ENCODE measurements at regions not wholly inside any gene's neighbourhood (a gene's known extent, or its start where the extent isn't known, plus 50 kb on each side); places are given as distances from the start of the nearest gene placed in this dataset.
"Not testable (repeated sequence)": the region's sequence is repeated elsewhere in the genome, so short reads cannot be mapped to it uniquely, and the experiment has no call there.

- TF ChIP-seq ZNF462 (CRISPR knock-in tag; IDR thresholded peaks at IDR 0.05), result no peak
Observed at GRCh38 chr21:27339902-27340301, 373.0 kb upstream of the ADAMTS5 start (continued).

GRCh38 chr21:27338007-27338406, 371.1 kb upstream of the ADAMTS5 start:
- not testable (repeated sequence) for H3K4me1 Mint-ChIP-seq; H3K27ac ChIP-seq (ENCODE audit: low read depth); H3K9me3 Mint-ChIP-seq; H3K27ac Mint-ChIP-seq; ATAC-seq; H3K4me1 ChIP-seq (ENCODE audit: insufficient read depth); H3K4me3 ChIP-seq; DNase-seq (ENCODE audit: low spot score); H4K20me1 ChIP-seq (replicated peaks; ENCODE audit: insufficient read depth); H3K36me3 Mint-ChIP-seq (ENCODE audit: low read depth); H3K36me3 ChIP-seq (ENCODE audit: insufficient read depth); H3K4me3 Mint-ChIP-seq; H2AFZ ChIP-seq; H3F3A ChIP-seq (replicated peaks; ENCODE audit: low read depth); H3K79me2 ChIP-seq (replicated peaks; ENCODE audit: insufficient read depth); H3K27me3 ChIP-seq (ENCODE audit: insufficient read depth); H3K27me3 Mint-ChIP-seq (ENCODE audit: insufficient read depth, low read depth, poor library complexity); H3K4me2 ChIP-seq; H3K9me2 ChIP-seq (ENCODE audit: insufficient read depth)

DNA sequence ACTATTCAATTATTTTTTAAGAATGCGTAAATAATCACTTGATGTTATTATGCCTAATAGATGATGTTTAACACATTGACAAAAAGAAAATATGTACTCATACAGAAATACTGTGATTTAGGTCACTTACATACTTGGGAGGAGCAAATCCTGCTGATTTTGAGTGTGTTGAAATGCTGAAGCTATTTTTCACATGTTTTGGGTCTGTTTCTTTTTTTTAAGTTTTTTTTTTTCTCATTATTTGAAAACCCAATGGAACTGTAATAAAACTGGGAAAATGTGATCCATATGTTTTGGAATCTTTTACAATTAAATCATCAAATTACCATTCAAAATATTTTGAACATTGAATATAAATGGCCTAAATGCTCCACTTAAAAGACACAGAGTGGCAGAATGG, 366.2 kb upstream of the ADAMTS5 start:
- ATAC-seq (no peak), DNase-seq (ENCODE audit: low spot score) (no peak)
- Histone ChIP-seq H4K20me1 (replicated peaks; ENCODE audit: insufficient read depth) (no peaks in the 10 kb centered on the region), H3K4me1 (ENCODE audit: insufficient read depth) (no peaks in the 10 kb centered on the region), H3F3A (replicated peaks; ENCODE audit: low read depth) (no peaks in the 10 kb centered on the region), H3K79me2 (replicated peaks; ENCODE audit: insufficient read depth) (no peaks in the 10 kb centered on the region), H3K27ac (ENCODE audit: low read depth) (no peak overlapping the region), H3K4me3 (no peak overlapping the region), H3K27me3 (ENCODE audit: insufficient read depth) (no peaks in the 10 kb centered on the region), H3K36me3 (ENCODE audit: insufficient read depth) (peaks cover 9% of the 10 kb centered on the region; the same call in 1 of the 2 replicates), H2AFZ (no peak overlapping the region), H3K9me2 (ENCODE audit: insufficient read depth) (no peaks in the 10 kb centered on the region), H3K4me2 (no peak overlapping the region)
- Mint-ChIP-seq H3K36me3 (ENCODE audit: low read depth) (peaks cover 9% of the 10 kb centered on the region; the same call in 2 of the 3 replicates), H3K9me3 (peaks cover 8% of the 10 kb centered on the region), H3K27me3 (ENCODE audit: insufficient read depth, low read depth, poor library complexity) (peaks cover 2% of the 10 kb centered on the region), H3K4me3 (no peak overlapping the region), H3K4me1 (no peaks in the 10 kb centered on the region), H3K27ac (no peak overlapping the region)
- TF ChIP-seq ZNF462 (CRISPR knock-in tag; IDR thresholded peaks at IDR 0.05) (no peak), NANOG (IDR thresholded peaks at IDR 0.05; ENCODE audit: borderline replicate concordance) (no peak), ZNF331 (CRISPR knock-in tag; IDR thresholded peaks at IDR 0.05; ENCODE audit: low read depth) (no peak), CREB1 (CRISPR knock-in tag; IDR thresholded peaks at IDR 0.05; ENCODE audit: low read depth) (no peak), ZNF114 (CRISPR knock-in tag; IDR thresholded peaks at IDR 0.05) (no peak)

Data from GM23338 (cell line).